Lower leg skin (tissue), 4 donors: ENCODE measurements at regions not wholly inside any gene's neighbourhood (a gene's known extent, or its start where the extent isn't known, plus 50 kb on each side); places are given as distances from the start of the nearest gene placed in this dataset.

Experiments
- DNase-seq, 2 donors: peaks; one replicate each; pipeline ENCODE4 v3.0.0-alpha.2; 2019; ENCODE audit warnings: low spot score in 2 of 2
- H3K4me3 ChIP-seq: fragments of 200-600 bp; sonication (generic); 2 replicates; pipeline ENCODE4 v1.5.1; 2017; ENCODE audit warnings: mild to moderate bottlenecking, low read depth; ENCODE audit not compliant: poor library complexity, severe bottlenecking
- POLR2A ChIP-seq, 2 donors: fragments of 450-650 bp; IDR thresholded peaks; one replicate each; pipeline ENCODE4 v1.6.1; 2016 to 2017; ENCODE audit warnings: antibody characterized with exemption in 2 of 2, mild to moderate bottlenecking in 1 of 2, moderate library complexity in 1 of 2
- WGBS, 2 donors: methylation state at CpG; one replicate each; pipeline ENCODE4 v1.1.5; 2018; 5-methylcytosine and 5-hydroxymethylcytosine counted together
- intact Hi-C: fragments of 100-400 bp; cut with DNase I; formaldehyde crosslinking; loops from one replicate; pipeline ENCODE4 v1.15.0; 2023; ENCODE audit warnings: low total_unique reads
- TF ChIP-seq, protein P1 (sequence below), 3 donors: fragments of 450-650 bp; IDR thresholded peaks; one replicate each; pipeline ENCODE4 v1.5.1; 2016; ENCODE audit warnings: antibody characterized with exemption in 3 of 3, mild to moderate bottlenecking in 3 of 3, moderate library complexity in 2 of 3

GRCh38 chr13:62092949-62093348 lies 677.3 kb upstream of the PCDH20 start:
- no peak overlapping the region for H3K4me3 ChIP-seq
- 77 to 84% methylated on average over 2 of the region's 2 CpGs for WGBS, 2 donors

GRCh38 chr13:62092536-62092935 lies 676.9 kb upstream of the PCDH20 start:
- TF ChIP-seq, protein P1, sequence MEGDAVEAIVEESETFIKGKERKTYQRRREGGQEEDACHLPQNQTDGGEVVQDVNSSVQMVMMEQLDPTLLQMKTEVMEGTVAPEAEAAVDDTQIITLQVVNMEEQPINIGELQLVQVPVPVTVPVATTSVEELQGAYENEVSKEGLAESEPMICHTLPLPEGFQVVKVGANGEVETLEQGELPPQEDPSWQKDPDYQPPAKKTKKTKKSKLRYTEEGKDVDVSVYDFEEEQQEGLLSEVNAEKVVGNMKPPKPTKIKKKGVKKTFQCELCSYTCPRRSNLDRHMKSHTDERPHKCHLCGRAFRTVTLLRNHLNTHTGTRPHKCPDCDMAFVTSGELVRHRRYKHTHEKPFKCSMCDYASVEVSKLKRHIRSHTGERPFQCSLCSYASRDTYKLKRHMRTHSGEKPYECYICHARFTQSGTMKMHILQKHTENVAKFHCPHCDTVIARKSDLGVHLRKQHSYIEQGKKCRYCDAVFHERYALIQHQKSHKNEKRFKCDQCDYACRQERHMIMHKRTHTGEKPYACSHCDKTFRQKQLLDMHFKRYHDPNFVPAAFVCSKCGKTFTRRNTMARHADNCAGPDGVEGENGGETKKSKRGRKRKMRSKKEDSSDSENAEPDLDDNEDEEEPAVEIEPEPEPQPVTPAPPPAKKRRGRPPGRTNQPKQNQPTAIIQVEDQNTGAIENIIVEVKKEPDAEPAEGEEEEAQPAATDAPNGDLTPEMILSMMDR (IDR thresholded peaks at IDR 0.05), result no peak
- no peak for TF ChIP-seq POLR2A (IDR thresholded peaks at IDR 0.05)
- no peak overlapping the region for H3K4me3 ChIP-seq
- intact Hi-C loops, result no loop called here
- DNase-seq, result no peak
- WGBS, 2 donors, result 78 to 86% methylated on average over 3 of the region's 3 CpGs

More at GRCh38 chr13:62092949-62093348, 677.3 kb upstream of the PCDH20 start:
- intact Hi-C loops, result no loop called here
- TF ChIP-seq, protein P1 (IDR thresholded peaks at IDR 0.05), result no peak
- TF ChIP-seq POLR2A (IDR thresholded peaks at IDR 0.05), result no peak
- DNase-seq, result no peak

DNA sequence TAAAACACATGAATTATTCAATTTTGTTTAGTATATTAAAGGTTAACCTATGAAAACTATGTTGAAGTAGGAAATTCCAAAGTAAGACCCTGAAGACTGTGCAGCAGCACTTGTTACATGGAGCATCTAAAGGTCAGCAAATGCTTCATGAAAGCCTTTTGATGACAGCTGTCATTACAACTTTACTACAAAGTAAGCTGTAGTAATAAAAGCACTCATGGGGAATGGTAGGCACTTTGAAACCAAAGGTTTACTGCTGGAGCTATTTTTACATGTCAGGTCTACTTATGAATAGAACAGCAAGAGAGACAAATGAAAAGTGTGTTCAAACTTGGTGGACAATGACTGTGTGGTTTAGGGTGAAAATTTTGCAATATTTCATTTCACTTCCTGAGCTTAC lies 672.5 kb upstream of the PCDH20 start:
- TF ChIP-seq POLR2A (IDR thresholded peaks at IDR 0.05), result no peak
- TF ChIP-seq, protein P1 (IDR thresholded peaks at IDR 0.05), result no peak
- intact Hi-C loops, result no loop called here

DNA sequence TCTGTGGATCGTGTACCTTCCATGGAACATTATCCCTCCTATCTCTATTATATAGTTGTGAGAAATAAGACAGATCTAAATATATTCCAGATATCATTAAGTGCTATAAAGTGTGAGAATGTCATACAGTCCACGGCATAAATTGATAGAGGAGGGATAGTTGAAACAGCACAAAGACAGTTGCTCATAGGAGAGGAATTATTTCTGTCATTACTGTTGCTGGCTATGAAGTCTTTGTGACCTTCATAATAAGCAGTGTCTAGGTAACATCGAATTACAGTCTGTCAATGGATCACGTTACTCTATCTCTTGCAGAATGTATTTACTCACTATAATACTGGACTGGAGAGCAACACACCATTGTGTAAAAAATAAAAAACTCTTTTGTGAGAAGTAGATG lies 671.5 kb upstream of the PCDH20 start:
- WGBS, 2 donors, result 73 to 76% methylated on average over 4 of the region's 4 CpGs
- no peak for DNase-seq
- no peak for TF ChIP-seq POLR2A (IDR thresholded peaks at IDR 0.05)
- TF ChIP-seq, protein P1 (IDR thresholded peaks at IDR 0.05), result no peak
- intact Hi-C loops, result no loop called here
- H3K4me3 ChIP-seq, result no peak overlapping the region

More for the DNA sequence above, 672.5 kb upstream of the PCDH20 start:
- DNase-seq, result no peak
- H3K4me3 ChIP-seq, result no peak overlapping the region

GRCh38 chr13:62085337-62086229 lies 669.9 kb upstream of the PCDH20 start:
- TF ChIP-seq, protein P1 (IDR thresholded peaks at IDR 0.05), result no peak
- no peak for TF ChIP-seq POLR2A (IDR thresholded peaks at IDR 0.05)
- intact Hi-C loops, result no loop called here
- 48 to 55% methylated on average over 5 of the region's 5 CpGs for WGBS, 2 donors
- DNase-seq, result no peak
- H3K4me3 ChIP-seq, result no peak overlapping the region
